Sigmoid colon (tissue), 6 donors: ENCODE measurements at regions not wholly inside any gene's neighbourhood (a gene's known extent, or its start where the extent isn't known, plus 50 kb on each side); places are given as distances from the start of the nearest gene placed in this dataset.

Experiments
- DNase-seq: peaks from one replicate; pipeline ENCODE4 v3.0.0-alpha.2; 2019
- H3K27ac ChIP-seq, 4 donors: fragments of 200-600 bp; sonication (generic); one replicate each; pipeline ENCODE4 v1.5.1; 2016 to 2019; ENCODE audit warnings: mild to moderate bottlenecking in 1 of 4
- H3K27me3 ChIP-seq, 3 donors: fragments of 200-600 bp; sonication (generic); one replicate each; pipeline ENCODE4 v1.5.1; 2019; ENCODE audit warnings: mild to moderate bottlenecking in 1 of 3
- H3K36me3 ChIP-seq, 4 donors: fragments of 200-600 bp; sonication (generic); one replicate each; pipeline ENCODE4 v1.5.1; 2016 to 2019
- H3K4me1 ChIP-seq, 4 donors: fragments of 200-600 bp; sonication (generic); one replicate each; pipeline ENCODE4 v1.5.1; 2017 to 2019
- H3K4me3 ChIP-seq, 4 donors: fragments of 200-600 bp; sonication (generic); one replicate each; pipeline ENCODE4 v1.5.1; 2017 to 2019; ENCODE audit warnings: mild to moderate bottlenecking in 2 of 4, moderate library complexity in 1 of 4
- H3K9me3 ChIP-seq, 4 donors: fragments of 200-600 bp in 3 of 4; sonication (generic) in 3 of 4; one replicate each; pipeline versions ENCODE4 v1.5.1 to v1.6.1; 2013 to 2019
- EP300 ChIP-seq, 4 donors: sonication (generic); formaldehyde crosslinking; IDR thresholded peaks; one replicate each; pipeline ENCODE4 v1.6.1; 2017; ENCODE audit warnings: antibody characterized with exemption in 4 of 4
- POLR2A ChIP-seq, 2 donors: fragments of 450-650 bp; IDR thresholded peaks; one replicate each; pipeline ENCODE4 v1.6.1; 2016; ENCODE audit warnings: antibody characterized with exemption in 2 of 2, mild to moderate bottlenecking in 2 of 2, moderate library complexity in 2 of 2
- POLR2AphosphoS5 ChIP-seq, 4 donors: sonication (generic); formaldehyde crosslinking; IDR thresholded peaks; one replicate each; pipeline ENCODE4 v1.6.1; 2017; ENCODE audit warnings: antibody characterized with exemption in 4 of 4
- WGBS, 2 donors: extraction: QIAGEN DNeasy Blood & Tissue Kit; methylation state at CpG; one replicate each; pipeline ENCODE4 v1.1.7; 2013; 5-methylcytosine and 5-hydroxymethylcytosine counted together
- intact Hi-C: fragments of 100-400 bp; cut with DNase I; formaldehyde crosslinking; loops from one replicate; pipeline ENCODE4 v1.15.1; 2023
- TF ChIP-seq, protein P1 (sequence below), 4 experiments: fragments of 450-650 bp in 3 of 4; fragments of 200-600 bp in 1 of 4; IDR thresholded peaks; one replicate each; pipeline ENCODE4 v1.5.1; 2016 to 2019; ENCODE audit warnings: antibody characterized with exemption in 4 of 4, mild to moderate bottlenecking in 3 of 4, moderate library complexity in 2 of 4
- donor health status: healthy with polysubstance abuse.
- donor health status: healthy.

DNA sequence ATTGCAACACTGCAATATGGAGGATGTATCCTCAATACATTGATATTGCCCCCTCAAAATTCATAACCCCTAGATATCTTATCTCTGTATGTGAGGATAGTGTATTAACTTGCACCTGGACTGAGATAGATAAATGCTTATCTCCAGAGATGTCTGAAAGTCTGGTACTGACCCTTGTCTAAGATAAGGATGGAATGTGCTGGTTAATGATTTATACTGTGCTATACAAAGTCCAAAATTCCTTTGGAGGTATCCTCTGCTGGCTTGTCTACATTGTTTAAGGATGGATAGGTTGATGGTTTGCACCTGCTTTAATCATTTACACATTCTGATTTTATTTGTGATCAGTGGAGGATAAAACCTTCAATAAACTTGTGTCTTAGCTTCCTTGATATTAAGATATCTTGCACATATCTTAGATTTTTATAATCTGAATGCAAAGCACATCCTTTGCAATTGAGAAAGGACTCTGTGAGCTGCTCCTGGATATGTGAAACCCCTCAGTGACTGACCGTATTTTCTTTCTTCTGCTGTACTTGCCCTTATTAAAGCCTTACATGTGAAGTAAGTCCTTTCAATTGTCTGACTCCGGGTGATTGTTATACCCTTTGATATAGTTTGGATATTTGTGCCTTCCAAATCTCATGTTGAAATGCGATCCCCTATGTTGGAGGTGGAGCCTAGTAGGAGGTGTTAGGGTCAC is 430.3 kb upstream of the MAOA start:
- no peak for DNase-seq
- no peaks in the 10 kb centered on the region for H3K4me1 ChIP-seq
- H3K27ac ChIP-seq: no peak overlapping the region
- H3K36me3 ChIP-seq: no peaks in the 10 kb centered on the region
- no peak overlapping the region for H3K4me3 ChIP-seq
- 25 to 69% methylated on average over 3 of the region's 3 CpGs for WGBS, 2 donors
- TF ChIP-seq, protein P1, sequence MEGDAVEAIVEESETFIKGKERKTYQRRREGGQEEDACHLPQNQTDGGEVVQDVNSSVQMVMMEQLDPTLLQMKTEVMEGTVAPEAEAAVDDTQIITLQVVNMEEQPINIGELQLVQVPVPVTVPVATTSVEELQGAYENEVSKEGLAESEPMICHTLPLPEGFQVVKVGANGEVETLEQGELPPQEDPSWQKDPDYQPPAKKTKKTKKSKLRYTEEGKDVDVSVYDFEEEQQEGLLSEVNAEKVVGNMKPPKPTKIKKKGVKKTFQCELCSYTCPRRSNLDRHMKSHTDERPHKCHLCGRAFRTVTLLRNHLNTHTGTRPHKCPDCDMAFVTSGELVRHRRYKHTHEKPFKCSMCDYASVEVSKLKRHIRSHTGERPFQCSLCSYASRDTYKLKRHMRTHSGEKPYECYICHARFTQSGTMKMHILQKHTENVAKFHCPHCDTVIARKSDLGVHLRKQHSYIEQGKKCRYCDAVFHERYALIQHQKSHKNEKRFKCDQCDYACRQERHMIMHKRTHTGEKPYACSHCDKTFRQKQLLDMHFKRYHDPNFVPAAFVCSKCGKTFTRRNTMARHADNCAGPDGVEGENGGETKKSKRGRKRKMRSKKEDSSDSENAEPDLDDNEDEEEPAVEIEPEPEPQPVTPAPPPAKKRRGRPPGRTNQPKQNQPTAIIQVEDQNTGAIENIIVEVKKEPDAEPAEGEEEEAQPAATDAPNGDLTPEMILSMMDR (IDR thresholded peaks at IDR 0.05): no peak
- TF ChIP-seq POLR2A (IDR thresholded peaks at IDR 0.05) (no peak), POLR2AphosphoS5 (IDR thresholded peaks at IDR 0.05) (no peak), EP300 (IDR thresholded peaks at IDR 0.05) (no peak)
- H3K27me3 ChIP-seq: no peaks in the 10 kb centered on the region
- intact Hi-C loops: no loop called here
- H3K9me3 ChIP-seq: no peaks in the 10 kb centered on the region

DNA sequence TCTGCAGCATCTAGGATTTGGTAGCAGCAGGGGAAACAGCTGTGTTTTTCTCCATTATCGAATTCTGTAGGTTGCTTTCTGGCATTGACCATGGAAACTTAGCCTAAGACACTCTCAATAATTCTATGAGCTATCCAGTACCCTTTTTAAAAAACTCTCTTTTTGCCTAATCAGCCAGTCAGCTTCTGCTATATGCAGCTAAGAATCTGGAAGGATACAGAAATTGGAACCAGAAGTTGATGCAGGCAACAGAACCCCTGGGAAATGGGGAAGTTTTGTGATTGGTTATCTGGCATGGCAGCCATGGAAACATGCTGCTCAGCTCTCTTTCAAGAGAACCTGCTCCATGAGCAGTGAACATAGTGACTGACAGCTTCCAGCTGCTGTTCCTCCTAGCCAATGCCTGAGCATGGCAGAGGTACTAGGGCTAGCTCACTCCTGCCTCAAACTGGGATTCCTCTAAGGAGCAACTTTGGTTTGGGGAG is 417.6 kb upstream of the MAOA start:
- TF ChIP-seq, protein P1 (IDR thresholded peaks at IDR 0.05): no peak
- TF ChIP-seq POLR2AphosphoS5 (IDR thresholded peaks at IDR 0.05) (no peak), EP300 (IDR thresholded peaks at IDR 0.05) (no peak), POLR2A (IDR thresholded peaks at IDR 0.05) (no peak)
- no peak overlapping the region for H3K27ac ChIP-seq
- intact Hi-C loops: no loop called here
- WGBS, 2 donors: 72 to 97% methylated on average over 1 of the region's 1 CpG
- H3K36me3 ChIP-seq: no peaks in the 10 kb centered on the region
- DNase-seq: no peak
- H3K27me3 ChIP-seq: no peaks in the 10 kb centered on the region
- no peaks in the 10 kb centered on the region for H3K9me3 ChIP-seq
- H3K4me3 ChIP-seq: no peak overlapping the region
- H3K4me1 ChIP-seq: no peaks in the 10 kb centered on the region

DNA sequence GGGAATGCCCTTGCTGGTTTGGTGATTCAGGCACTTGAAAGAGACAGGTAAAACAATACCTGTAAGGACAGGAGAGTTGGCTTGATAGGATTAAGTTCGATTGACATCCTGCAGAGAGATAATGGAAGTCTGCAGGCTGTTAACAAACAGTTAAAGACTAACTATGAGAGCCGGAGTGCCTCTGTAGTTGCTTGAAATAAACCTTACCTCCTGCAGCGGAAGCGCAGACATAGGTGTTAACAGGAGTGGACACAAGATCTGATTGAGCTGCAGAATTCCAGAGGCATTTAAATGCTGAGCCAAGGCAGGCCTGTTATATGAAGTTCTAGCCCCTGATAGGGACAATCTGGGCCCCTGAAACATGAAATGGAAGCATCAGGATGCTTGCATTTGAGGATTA is 416.7 kb upstream of the MAOA start:
- no peaks in the 10 kb centered on the region for H3K36me3 ChIP-seq
- 91 to 95% methylated on average over 4 of the region's 4 CpGs for WGBS, 2 donors
- intact Hi-C loops: no loop called here
- no peaks in the 10 kb centered on the region for H3K9me3 ChIP-seq
- no peak for DNase-seq
- no peak overlapping the region for H3K27ac ChIP-seq
- H3K27me3 ChIP-seq: no peaks in the 10 kb centered on the region
- TF ChIP-seq POLR2AphosphoS5 (IDR thresholded peaks at IDR 0.05): no peak
- no peak for TF ChIP-seq EP300 (IDR thresholded peaks at IDR 0.05)
- TF ChIP-seq, protein P1 (IDR thresholded peaks at IDR 0.05): no peak
- TF ChIP-seq POLR2A (IDR thresholded peaks at IDR 0.05): no peak
- no peak overlapping the region for H3K4me3 ChIP-seq
- no peaks in the 10 kb centered on the region for H3K4me1 ChIP-seq

DNA sequence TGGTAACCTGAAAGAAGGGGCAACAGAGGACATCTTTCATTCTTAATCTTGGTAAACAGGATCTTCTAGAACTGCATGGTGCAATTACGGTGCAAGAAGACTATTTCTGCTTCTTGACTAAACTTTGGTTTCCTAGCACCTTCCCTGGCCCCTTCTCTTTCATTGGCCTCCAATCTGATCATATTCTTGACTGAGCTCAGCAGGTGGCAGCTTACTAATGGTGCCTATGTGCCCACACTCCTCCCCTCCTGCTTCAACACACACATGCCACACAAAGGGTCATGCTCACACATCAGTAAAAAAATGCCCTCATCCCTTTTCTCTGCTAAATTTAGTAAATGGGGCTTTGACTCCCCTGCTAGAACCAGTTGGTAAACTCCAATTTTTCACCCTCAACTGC is 400.5 kb upstream of the MAOA start:
- Histone ChIP-seq H3K36me3 (no peaks in the 10 kb centered on the region), H3K27me3 (no peaks in the 10 kb centered on the region), H3K4me3 (no peak overlapping the region), H3K27ac (no peak overlapping the region), H3K4me1 (no peaks in the 10 kb centered on the region), H3K9me3 (no peaks in the 10 kb centered on the region)
- no peak for DNase-seq
- WGBS, 2 donors: 93 to 95% methylated on average over 1 of the region's 1 CpG
- intact Hi-C loops: no loop called here
- TF ChIP-seq EP300 (IDR thresholded peaks at IDR 0.05) (no peak), POLR2AphosphoS5 (IDR thresholded peaks at IDR 0.05) (no peak), POLR2A (IDR thresholded peaks at IDR 0.05) (no peak)
- TF ChIP-seq, protein P1 (IDR thresholded peaks at IDR 0.05): no peak

DNA sequence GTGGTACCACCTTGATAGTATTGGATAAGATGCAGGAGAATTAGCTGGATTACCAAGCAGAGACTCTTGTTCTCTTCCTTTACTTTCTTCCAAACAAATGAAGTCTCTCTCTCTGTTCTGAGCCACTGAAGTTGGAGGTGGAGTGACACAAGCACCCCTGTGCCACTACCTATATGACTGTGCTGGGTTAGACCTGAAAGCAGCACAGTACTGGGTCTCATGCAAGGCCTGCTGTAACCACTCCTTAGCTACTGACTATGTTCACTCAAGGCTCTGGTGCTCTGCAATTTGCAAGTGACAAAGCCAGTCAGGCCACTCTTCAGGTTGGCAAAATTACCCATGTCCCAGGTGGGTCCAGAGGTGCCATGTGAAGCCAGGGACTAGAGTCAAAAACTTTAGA is 389.6 kb upstream of the MAOA start:
- Histone ChIP-seq H3K36me3 (no peaks in the 10 kb centered on the region), H3K9me3 (no peaks in the 10 kb centered on the region), H3K4me1 (no peaks in the 10 kb centered on the region), H3K4me3 (no peak overlapping the region), H3K27me3 (no peaks in the 10 kb centered on the region), H3K27ac (no peak overlapping the region)
- no peak for DNase-seq
- intact Hi-C loops: no loop called here
- TF ChIP-seq EP300 (IDR thresholded peaks at IDR 0.05) (no peak), POLR2AphosphoS5 (IDR thresholded peaks at IDR 0.05) (no peak), POLR2A (IDR thresholded peaks at IDR 0.05) (no peak)
- TF ChIP-seq, protein P1 (IDR thresholded peaks at IDR 0.05): no peak
